HG02970 (cell line): ENCODE measurements at regions not wholly inside any gene's neighbourhood (a gene's known extent, or its start where the extent isn't known, plus 50 kb on each side); places are given as distances from the start of the nearest gene placed in this dataset.
"Not testable (repeated sequence)": the region's sequence is repeated elsewhere in the genome, so short reads cannot be mapped to it uniquely, and the experiment has no call there.

Experiments used
- ATAC-seq: cut with Tn5 transposase; IDR thresholded peaks from one replicate; pipeline ENCODE4 v1.9.1; 2021; ENCODE audit warnings: mild to moderate bottlenecking, moderate library complexity, moderate number of reproducible peaks; ENCODE audit not compliant: unreplicated experiment, low FRiP score

- ATAC-seq: no peak
These were observed 110.0 kb upstream of the ZEB2 start for GRCh38 chr2:144629935-144630334.

DNA sequence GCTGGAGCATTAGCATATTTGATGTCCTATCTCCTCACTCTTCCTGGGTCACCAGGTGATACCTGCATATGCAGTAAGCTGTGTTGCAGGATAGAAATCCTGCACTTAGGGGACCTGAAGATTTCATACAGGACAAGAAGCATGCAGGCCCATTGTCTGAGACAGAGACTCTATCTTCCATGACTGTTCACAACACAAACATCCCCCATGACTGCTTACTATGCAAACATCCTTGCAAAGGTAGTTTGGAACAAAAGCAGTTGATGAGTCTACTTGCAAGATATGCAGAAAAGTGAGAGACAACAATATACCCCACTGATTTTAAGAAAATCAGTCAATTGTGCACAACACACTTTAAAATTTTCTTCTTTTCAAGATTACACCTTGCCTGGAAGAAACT is 108.6 kb upstream of the ZEB2 start:
- no peak for ATAC-seq

DNA sequence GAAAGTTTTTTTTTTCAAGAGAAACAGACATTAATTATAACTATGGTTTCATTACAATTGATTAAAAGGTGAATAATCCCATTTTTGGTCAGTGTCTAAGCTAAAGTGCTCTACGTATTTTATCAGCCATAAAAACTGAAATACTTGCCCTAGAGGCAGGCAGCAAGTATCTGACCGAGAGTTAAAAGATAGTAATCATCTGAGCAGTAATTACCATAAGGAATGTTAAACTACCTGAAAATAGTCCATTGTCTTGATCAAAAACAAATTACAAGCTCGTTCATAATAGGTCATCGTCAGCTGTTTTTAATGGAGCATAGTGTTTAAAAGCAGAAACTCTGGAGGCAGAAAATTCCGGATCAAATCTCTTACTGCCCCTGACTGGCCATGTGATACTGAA is 105.7 kb upstream of the ZEB2 start:
- ATAC-seq: no peak

- ATAC-seq: no peak
These were observed 105.3 kb upstream of the ZEB2 start for GRCh38 chr2:144625226-144625625.

- ATAC-seq: no peak
These were observed 104.5 kb upstream of the ZEB2 start for GRCh38 chr2:144624451-144624850.

DNA sequence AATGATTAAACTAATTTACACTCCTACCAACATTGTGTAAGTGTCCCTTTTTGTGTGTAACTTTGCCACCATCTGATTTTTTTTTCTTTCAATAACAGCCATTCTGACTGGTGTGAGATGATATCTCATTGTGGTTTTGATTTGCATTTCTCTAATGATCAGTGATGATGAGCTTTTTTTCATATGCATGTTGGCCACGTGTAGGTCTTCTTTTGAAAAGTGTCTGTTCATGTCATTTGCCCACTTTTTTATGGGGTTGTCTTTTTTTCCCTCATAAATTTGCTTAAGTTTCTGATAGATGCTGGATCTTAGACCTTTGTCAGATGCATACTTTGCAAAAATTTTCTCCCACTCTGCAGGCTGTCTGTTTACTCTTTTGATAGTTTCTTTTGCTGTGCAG is 102.5 kb upstream of the ZEB2 start:
- not testable (repeated sequence) for ATAC-seq

- ATAC-seq: no peak
These were observed 101.3 kb upstream of the ZEB2 start for GRCh38 chr2:144621266-144621665.

- no peak for ATAC-seq
These were observed 99.8 kb upstream of the ZEB2 start for GRCh38 chr2:144619760-144620159.

- ATAC-seq: not testable (repeated sequence)
These were observed 97.3 kb upstream of the ZEB2 start for GRCh38 chr2:144617171-144617570.

DNA sequence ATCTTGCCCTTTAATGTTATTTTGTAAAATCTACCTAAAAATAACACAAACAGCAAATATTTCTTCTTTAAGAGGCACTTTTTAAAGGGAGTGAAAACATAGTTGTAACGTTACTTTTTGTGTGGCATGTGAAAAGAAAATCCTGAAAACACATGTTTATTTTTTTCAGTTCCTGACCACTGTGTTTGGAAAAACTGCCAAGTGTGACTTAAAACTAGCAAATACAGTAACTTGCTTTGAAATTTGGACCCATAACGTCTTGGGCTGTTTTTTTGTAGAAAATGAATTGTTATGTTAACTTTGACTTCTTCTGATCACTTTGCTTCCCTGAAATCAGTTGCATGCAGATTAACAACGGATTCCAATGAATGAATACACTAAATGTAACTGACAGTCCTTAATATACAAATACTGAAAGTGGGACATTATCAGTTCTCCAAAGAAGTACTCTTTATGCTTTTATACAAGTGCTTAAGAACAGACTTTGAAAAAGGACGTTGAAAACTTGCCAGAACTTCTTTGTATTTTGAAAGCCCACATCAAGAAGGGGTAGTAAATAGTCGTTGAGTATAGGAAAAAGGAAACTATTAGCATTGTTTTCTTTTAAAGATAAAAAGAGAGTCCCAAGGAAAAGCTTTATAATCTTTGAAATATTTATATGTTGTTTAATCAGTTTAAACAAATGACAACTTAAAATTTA is 96.1 kb upstream of the ZEB2 start:
- no peak for ATAC-seq

- no peak for ATAC-seq
These were observed 88.1 kb upstream of the ZEB2 start for GRCh38 chr2:144607891-144608521.

GRCh38 chr2:144607099-144607498 is 87.2 kb upstream of the ZEB2 start:
- no peak for ATAC-seq

GRCh38 chr2:144606466-144607095 is 86.7 kb upstream of the ZEB2 start:
- ATAC-seq: no peak

DNA sequence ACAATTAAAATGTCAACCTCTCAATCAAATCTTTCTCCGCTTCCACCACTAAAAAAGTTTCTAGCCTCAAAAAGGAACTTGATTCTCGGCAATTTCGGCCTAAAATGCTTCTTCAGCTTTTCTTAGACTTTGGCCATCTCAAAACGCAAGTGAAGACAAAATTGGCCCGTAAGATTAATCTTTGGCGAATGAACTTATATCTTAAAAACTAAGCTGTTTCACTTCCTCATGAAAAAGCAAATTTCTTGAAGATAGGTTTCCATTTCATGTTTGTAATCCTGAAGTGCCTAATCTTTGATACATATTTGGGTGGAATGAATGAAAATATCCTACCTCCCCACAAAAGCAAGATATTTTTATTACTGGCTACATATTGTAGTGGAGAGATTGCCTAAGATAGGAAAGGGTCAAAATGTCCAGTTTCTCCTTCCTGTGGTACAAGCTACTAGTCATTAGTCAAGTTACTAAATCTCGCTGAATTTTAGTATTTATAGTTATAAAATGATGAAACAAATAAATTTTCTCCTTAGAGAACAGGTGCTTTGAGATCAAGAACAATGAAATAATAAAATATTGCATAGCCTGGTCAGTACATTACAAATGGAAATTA is 85.4 kb upstream of the ZEB2 start:
- ATAC-seq: no peak

DNA sequence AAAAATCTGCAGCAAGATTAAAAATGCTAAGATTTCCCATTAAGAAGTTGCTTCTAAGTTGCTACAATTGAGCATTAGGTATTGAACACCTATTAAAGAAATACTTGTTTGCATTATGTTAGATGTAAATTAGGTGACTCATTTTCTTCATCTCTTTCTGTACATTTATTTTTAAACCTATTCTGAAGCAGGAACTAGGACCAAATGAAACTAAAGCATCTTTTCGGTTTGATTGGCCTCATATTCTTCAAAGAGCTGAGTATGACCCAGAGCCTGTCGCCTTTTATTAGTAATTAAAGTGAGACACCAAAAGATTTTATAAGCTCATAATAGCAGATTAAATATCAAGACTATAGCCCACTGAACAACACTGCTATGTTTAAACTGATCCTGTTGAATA is 83.4 kb upstream of the ZEB2 start:
- no peak for ATAC-seq

DNA sequence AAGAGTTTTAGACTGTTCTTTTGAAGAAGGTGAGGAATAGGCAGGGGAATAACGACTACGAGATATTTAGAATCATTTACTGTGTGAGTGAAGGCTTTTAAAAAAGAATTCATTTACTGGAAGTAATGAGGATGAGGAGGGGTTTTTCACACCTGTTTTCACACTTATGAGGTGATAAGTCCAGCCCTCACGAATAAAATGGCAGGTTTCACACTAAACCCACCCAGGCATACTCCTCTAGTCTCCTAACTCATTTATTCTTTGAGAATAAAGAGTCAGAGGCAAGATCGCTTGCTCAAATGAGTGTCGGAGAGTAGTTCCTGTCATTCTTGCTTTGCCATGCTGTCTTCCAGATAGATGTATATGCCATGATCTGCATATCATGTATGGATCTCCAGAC is 79.0 kb upstream of the ZEB2 start:
- no peak for ATAC-seq

GRCh38 chr2:144597894-144598593 is 78.1 kb upstream of the ZEB2 start:
- ATAC-seq: no peak

- ATAC-seq: no peak
These were observed 77.5 kb upstream of the ZEB2 start for GRCh38 chr2:144597388-144597787.

DNA sequence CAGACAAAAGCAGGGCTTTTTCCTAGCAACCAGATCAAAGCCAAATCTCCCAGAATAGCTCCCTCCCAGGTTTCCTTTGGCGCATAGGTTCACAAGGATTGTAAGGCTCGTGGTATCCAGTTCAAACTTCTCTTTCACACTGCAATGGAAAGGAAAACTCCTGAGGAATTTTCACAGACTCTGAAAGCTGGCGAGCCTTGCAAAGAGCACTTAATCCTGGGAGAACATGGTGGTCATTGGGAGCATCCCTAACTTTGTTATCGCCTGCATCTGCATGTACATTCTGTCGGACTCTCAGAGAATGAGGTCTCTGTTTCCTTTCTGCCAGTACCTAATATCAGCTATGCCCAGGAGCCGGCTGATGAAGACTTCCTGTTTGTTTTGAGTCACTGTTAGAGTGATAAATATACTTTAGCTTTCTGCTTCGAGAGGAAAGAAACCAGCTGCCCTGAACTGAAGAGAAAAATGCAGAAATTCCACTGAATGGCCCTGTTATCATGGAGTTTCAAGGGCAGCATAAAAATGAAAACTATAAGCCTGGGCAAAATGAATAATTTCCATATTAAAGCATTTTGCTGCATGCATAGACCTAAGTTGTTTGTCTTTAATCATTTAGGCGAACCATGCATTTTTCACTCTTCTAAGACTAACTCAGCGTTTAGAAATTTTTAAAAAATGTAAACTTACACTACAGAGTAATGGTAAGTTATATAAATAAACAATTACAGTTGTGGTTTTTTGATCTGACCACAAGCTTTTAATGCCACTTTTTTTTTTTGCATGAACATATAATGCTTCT is 76.4 kb upstream of the ZEB2 start:
- no peak for ATAC-seq

DNA sequence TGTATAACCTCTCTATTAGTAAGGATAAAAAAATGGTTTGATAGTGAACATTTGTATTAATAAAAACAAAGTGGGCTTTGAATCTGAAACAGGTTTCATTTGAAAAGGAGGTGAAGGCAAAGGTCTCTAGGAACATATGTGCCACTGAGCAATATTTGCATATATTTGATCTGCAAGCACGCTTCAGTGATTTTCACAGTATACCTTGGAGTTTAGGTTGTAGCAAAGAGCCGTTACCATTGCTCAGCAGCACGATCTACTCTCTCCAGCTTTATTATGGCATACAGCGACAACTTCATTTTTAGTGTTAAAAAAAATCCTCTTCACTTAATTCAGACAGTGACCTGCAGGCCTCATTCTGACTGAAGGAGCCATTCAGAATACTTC is 75.8 kb upstream of the ZEB2 start:
- ATAC-seq: no peak
